22Rv1 (cell line): ENCODE measurements at regions not wholly inside any gene's neighbourhood (a gene's known extent, or its start where the extent isn't known, plus 50 kb on each side); places are given as distances from the start of the nearest gene placed in this dataset.

Experiments used
- CTCF ChIP-seq: fragments of 450-650 bp; IDR thresholded peaks from 2 replicates; pipeline ENCODE4 v1.5.1; 2017; ENCODE audit warnings: mild to moderate bottlenecking
- ZFX ChIP-seq: fragments of 450-650 bp; IDR thresholded peaks from 2 replicates; pipeline ENCODE4 v1.6.1; 2017; ENCODE audit warnings: antibody characterized with exemption, borderline replicate concordance

- no peak for TF ChIP-seq CTCF
- TF ChIP-seq ZFX, result no peak
Measured at GRCh38 chr6:137550535-137550934, 56.3 kb upstream of the OLIG3 start.
